GM18873 (cell line): ENCODE measurements at regions not wholly inside any gene's neighbourhood (a gene's known extent, or its start where the extent isn't known, plus 50 kb on each side); places are given as distances from the start of the nearest gene placed in this dataset.
"Not testable (repeated sequence)": the region's sequence is repeated elsewhere in the genome, so short reads cannot be mapped to it uniquely, and the experiment has no call there.

ENCODE experiments used
- ATAC-seq: cut with Tn5 transposase; IDR thresholded peaks from one replicate; pipeline ENCODE4 v1.9.1; 2021; ENCODE audit warnings: mild to moderate bottlenecking, moderate library complexity, moderate number of reproducible peaks; ENCODE audit not compliant: unreplicated experiment, low FRiP score

DNA sequence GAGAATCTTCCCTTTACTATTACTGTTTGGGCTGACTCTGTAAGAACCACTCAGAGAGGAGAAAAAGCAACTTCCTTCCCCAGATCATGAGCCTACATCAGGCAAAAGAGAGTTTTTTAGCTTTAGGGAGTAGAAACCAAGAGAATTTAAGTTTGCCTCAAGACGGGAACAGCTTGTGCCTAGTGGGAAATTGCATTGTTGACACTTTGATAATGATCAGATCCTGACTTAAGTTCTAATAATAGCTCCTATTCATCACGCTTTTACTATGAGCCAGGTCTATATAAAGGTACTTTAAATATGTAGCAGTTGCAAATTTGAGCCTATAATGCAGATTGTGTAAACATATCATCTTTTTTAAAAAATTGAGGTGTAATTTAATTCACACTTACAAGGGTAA, 298.2 kb downstream of the MAN2A1 start:
- ATAC-seq: no peak

DNA sequence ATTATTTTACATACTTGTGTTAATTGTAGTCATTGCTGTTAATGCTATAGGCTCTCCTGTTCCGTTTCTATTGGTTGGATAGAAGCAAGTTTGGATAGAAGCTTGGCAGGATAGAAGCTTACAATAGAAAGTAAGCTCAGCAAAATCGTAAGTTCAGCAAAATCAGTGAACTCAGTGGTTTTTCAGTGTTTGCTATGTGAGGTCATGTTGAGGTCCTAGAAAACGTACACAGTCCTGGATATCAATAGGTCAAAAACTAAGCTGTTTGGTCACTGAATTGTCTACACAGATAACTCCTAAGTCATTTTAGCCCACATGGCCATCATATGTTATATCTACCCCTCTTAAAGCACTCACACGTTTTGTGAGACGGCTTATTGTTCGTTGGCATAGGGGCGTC, 299.4 kb downstream of the MAN2A1 start:
- ATAC-seq: no peak

- ATAC-seq: no peak
Observed at GRCh38 chr5:109989994-109990722, 300.4 kb downstream of the MAN2A1 start.

GRCh38 chr5:109990723-109991359, 301.1 kb downstream of the MAN2A1 start:
- no peak for ATAC-seq

- ATAC-seq: no peak
Observed at GRCh38 chr5:109992264-109992915, 302.7 kb downstream of the MAN2A1 start.

- no peak for ATAC-seq
Observed at GRCh38 chr5:109994135-109994534, 304.4 kb downstream of the MAN2A1 start.

DNA sequence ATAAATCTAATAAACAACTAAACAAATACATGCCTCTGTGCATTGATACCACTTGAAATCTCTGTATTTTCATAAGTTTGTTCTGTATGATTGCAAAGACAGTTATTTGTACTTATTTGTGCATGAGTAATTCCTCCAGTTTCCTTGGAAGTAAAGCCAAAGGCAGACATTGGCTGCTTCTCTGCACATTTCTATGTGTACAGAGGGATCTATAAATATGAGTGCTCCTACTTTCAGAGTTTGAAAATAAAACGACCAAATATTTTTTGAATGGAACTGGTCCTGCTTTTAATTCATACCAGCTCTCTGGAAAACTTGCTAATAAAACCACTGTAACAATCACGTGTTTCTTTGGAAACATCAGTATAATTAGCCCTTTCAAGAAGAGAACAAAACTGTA, 306.5 kb downstream of the MAN2A1 start:
- no peak for ATAC-seq

GRCh38 chr5:109997161-109997560, 307.4 kb downstream of the MAN2A1 start:
- ATAC-seq: no peak

- ATAC-seq: no peak
Observed at GRCh38 chr5:109998208-109998607, 308.5 kb downstream of the MAN2A1 start.

GRCh38 chr5:109998726-109999125, 309.0 kb downstream of the MAN2A1 start:
- ATAC-seq: no peak

- no peak for ATAC-seq
Observed at GRCh38 chr5:110001648-110002047, 311.9 kb downstream of the MAN2A1 start.

GRCh38 chr5:110002652-110003051, 312.9 kb downstream of the MAN2A1 start:
- no peak for ATAC-seq

- ATAC-seq: not testable (repeated sequence)
Observed at GRCh38 chr5:110005907-110006562, 316.3 kb downstream of the MAN2A1 start.

DNA sequence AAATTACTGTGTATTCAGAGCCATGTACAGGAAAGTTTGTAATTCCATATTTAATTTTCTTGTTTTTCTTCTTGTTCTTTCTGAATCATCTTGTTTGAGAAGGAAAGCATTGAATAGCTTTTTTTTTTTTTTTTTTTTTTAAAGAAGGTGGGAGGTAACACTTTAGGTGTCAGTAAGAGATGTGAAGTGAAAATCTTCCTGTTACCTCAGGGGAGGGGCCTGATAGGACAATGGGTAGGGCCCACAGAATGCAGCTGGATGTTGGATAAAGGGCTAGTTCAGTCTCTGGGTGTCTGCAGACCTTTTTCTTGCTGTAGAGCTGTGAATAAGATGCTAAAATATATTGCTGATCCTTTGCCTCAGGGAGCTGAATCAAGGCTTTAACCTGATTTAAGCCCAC, 317.4 kb downstream of the MAN2A1 start:
- ATAC-seq: no peak

GRCh38 chr5:110008131-110008530, 318.4 kb downstream of the MAN2A1 start:
- no peak for ATAC-seq

DNA sequence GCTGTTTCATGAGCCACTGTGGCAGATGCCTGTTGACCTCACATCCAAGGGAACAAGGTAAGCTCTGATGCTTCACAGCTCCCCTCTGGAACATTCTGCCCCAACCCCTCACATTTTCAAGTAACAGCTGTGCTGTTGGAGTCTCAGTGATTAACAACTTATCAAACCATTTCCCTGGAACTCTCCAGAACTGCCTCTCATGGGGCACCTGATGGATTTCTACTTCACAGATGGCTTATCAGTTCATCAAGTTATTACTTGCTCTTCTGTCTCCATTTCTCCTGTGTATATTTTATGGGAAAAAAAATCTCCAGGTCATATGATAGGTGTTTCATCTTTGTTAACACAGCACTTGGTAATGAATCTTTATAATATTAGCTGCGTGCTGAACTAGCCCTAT, 322.4 kb downstream of the MAN2A1 start:
- no peak for ATAC-seq

DNA sequence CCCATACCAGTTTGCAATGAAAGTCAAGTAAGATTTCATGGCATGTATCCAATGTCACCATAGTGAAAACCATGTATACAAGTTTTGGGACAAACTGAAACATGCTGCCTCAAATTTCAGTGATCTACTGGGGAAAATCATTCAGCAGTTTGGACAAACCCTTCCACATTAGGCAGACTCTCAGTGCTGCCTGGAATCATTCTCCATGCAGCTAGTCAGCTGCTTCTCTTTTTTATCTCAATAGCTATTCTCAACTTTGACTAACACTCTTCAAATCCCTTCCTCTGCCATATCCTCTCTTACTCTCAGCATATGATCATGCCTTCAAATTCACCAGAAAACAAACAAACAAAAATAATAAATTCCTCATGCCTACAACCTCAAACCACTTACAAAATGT, 323.3 kb downstream of the MAN2A1 start:
- no peak for ATAC-seq

GRCh38 chr5:110017854-110018253, 328.1 kb downstream of the MAN2A1 start:
- ATAC-seq: no peak

GRCh38 chr5:110018509-110018908, 328.8 kb downstream of the MAN2A1 start:
- ATAC-seq: no peak

DNA sequence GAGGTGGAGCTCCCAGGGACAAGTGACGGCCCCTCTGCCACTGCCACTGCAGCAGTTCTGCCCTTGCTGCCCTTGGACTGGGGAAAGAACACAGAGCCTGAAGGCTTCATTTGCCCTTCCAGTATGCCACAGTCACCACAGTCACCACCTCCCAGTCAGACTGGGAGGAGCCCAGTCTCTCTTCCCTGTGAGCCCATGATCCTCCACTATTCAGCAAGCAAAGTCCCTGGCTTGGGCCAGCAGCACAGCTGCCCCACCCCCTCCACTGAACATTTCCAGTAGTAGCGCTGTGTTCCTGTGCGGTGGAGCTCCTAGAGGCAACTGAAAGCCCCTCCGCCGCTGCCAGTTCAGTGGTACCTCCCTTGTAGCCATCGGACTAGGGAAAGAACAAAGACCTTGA, 329.4 kb downstream of the MAN2A1 start:
- ATAC-seq: no peak

GRCh38 chr5:110019780-110020179, 330.1 kb downstream of the MAN2A1 start:
- no peak for ATAC-seq
